Inflammatory macrophage (primary cell): ENCODE measurements at regions not wholly inside any gene's neighbourhood (a gene's known extent, or its start where the extent isn't known, plus 50 kb on each side); places are given as distances from the start of the nearest gene placed in this dataset.
"Not testable (repeated sequence)": the region's sequence is repeated elsewhere in the genome, so short reads cannot be mapped to it uniquely, and the experiment has no call there.

Experiments
- DNase-seq, 2 donors: peaks; one replicate each; pipeline ENCODE4 v3.0.0-alpha.2; 2020 to 2022

GRCh38 chr4:153929675-153930074 lies 140.8 kb upstream of the SFRP2 start:
- DNase-seq: no peak

DNA sequence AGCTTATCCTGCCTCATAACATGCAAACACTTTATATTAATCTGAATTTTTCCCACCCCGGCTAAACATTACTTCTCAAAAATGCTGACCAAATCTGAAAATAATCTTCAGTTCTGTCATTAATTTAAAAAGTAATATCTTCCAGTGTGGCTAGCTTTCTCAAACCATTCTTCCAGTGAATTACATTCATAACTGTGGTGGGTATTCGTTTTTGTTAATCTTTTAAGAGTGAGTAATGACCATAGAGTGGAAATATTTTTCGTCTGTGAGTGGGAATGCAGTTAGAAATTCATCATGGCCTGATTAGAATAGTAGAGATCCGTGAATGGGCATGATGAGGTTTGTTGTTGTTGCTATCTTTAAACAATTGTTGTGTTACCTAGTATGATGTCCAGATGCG lies 138.6 kb upstream of the SFRP2 start:
- DNase-seq: no peak

DNA sequence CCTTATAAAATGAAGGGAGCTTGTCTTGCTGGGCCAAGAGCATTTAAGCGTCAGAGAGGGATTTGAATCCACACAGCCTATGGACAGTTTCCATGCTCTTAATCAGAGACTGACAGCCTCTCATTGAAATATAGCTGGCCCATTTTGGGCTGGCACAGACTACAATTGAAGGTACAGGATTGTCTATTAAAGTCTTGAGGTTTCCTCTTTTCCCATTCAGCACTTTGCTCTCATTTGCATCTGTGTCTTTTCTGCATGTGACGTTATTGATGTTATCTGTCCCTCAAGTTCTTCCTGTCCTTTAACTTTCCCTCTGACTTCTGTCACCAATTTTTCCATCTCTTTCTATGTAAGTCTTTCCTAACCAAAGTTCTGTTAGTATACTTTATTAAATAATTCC lies 133.3 kb upstream of the SFRP2 start:
- DNase-seq: no peak

- DNase-seq: peak in 1 of 2 donors; percentile 37
These were observed 130.8 kb upstream of the SFRP2 start for GRCh38 chr4:153919667-153920066.

DNA sequence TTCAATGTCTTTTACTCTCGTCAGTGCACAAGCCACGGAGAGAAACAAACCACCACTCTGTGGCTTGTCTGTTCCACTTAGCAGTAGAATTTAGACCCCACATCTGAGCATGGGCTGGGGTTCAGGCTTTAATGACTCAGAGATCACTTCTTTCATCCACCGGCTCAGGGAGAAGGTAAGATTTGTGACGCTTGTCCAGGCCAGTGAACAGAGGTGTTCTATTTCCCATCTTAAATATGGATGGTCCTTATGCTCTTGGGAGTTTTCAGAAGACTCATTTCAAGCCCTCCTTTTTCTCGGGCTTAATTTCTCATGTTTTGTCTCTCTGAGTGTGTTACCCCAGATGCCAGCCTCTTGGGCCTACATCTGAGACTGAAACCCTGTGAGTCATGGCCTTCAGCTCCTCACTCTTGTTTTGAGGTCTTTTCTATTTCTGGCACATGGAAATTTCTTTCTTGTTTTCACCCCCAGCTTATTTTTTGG lies 127.4 kb upstream of the SFRP2 start:
- DNase-seq: no peak

DNA sequence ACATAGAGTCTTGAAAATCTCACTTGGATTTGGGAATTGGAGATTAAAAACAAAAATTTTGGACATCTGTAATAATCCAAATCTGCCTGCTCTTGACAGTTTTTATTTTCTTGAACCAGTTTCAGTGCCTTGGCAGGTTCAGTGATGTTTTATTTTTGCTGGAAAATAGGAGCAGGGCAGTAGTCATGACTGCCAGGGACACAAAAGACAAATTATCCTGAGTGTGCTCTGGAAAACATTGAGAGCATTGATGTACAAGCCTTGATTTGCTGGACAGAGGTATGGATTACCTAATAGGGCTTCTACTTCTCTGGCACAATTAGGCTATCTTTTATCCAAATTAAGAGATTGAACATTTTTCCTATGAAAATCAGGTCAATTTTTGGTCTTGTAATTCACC lies 123.4 kb upstream of the SFRP2 start:
- DNase-seq: no peak

GRCh38 chr4:153909672-153910071 lies 120.8 kb upstream of the SFRP2 start:
- DNase-seq: no peak

GRCh38 chr4:153906231-153906630 lies 117.3 kb upstream of the SFRP2 start:
- DNase-seq: no peak

- DNase-seq: no peak
These were observed 116.3 kb upstream of the SFRP2 start for GRCh38 chr4:153905231-153905630.

- no peak for DNase-seq
These were observed 115.1 kb upstream of the SFRP2 start for GRCh38 chr4:153904011-153904410.

GRCh38 chr4:153901220-153901619 lies 112.3 kb upstream of the SFRP2 start:
- no peak for DNase-seq

- no peak for DNase-seq
These were observed 111.5 kb upstream of the SFRP2 start for GRCh38 chr4:153900426-153900825.

GRCh38 chr4:153890761-153891160 lies 101.9 kb upstream of the SFRP2 start:
- DNase-seq: no peak

DNA sequence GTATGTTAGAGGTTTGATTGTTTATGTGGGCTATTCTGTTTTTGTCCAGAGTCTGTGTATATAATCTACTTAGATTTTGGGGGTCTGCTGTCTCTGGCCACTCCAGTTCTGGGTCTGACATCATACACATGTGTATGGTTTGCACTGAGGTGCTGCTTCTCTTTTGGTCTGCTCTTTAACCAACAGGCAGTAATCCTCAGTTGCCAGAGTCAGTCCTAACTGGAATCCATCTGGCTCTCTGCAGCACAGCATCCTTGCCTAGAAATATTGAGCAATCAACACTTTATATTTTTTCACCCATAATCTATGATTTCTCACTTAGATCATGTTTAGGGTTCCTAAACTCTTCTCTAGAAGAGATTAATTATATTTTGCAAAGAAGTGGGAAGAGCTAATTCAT lies 98.3 kb upstream of the SFRP2 start:
- no peak for DNase-seq

- no peak for DNase-seq
These were observed 95.4 kb upstream of the SFRP2 start for GRCh38 chr4:153884325-153884724.

- DNase-seq: no peak
These were observed 92.1 kb upstream of the SFRP2 start for GRCh38 chr4:153880983-153881382.

DNA sequence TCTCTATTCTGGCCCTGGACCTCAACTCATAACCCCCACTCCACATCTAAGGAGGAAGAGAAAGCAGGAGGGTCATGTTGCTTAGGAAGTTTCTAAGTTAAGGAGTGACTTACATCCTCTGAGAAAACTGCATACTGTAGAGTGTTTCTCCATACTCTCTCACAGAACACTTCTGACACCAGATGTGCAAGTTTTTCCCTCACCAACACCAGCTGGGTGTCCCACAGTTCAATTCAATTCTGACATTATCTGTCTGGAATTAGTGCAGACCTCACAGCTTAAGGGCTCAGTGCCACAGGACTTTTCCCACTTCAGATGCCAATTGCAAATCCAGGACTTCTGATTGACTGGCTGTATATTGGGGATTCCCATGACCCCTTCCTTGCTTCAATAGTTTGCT lies 89.0 kb upstream of the SFRP2 start:
- DNase-seq: no peak

GRCh38 chr4:153873741-153874140 lies 84.9 kb upstream of the SFRP2 start:
- no peak for DNase-seq

DNA sequence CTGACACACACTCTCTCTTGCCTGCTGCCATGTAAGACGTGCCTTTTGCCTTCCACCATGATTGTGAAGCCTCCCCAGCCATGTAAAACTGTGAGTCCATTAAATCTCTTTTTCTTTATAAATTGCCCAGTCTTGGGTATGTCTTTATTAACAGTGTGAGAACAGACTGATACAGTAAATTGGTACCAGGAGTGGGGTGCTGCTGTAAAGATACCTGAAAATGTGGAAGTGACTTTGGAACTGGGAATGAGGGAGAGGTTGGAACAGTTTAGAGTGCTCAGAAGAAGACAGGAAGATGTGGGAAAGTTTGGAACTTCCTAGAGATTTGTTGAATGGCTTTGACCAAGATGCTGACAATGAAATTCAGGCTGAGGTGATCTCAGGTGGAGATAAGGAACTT lies 77.9 kb upstream of the SFRP2 start:
- DNase-seq: not testable (repeated sequence)

- DNase-seq: no peak
These were observed 63.6 kb upstream of the SFRP2 start for GRCh38 chr4:153852501-153852900.

DNA sequence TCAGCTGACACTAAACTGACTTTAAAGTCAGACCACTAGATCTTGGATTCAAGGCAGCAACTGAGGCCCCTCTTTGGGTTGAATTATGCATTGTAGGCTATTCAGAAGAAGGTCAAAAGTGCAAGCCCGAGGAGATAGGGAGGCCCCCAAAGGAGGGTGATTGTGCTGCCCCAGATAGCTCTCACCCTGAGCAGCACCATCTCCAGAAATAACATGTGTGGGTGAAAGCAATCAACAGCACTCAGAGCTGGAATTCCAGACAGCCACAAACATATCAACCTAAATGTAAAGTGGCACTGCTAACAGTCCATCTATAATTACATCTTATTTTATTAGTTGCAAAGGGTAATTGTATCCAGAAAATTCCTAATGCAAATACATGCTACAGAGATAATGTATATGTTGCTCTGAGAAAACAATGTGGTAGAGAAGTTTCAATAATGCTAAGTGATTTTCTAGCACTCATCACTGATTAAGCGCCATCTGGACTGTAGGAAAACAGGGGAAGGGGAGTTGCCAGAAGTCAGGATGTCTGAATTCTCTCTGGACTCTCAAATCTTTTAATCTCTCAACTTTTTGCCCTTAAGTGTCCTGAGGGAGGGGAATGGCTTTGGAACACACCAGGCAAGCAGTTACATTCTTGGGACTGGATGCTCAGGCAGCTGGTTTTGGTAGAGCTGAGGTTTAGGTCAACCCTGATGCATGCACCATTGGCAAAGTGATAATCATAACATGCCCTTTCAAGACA lies 61.8 kb upstream of the SFRP2 start:
- DNase-seq: no peak

DNA sequence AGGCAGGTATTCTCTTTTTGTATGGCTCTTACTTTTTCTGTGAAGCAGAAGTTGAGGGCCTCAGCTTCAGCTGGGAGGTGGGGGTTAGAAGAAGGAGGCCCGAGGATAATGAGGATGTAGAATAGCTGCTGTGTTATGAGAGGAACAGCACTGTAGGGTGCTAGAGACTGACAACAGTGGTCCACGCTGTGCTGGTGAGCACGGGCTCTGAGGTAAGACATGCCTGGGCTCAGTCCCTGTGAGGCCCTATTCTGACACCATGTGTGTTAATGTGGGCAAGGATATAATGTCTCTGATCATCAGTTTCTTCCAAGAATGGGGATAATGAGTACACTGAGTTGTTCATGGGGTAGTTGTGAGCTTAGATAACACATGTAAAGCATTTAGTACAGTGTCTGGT lies 55.3 kb upstream of the SFRP2 start:
- no peak for DNase-seq
